ENCODE measurements at regions not wholly inside any gene's neighbourhood (a gene's known extent, or its start where the extent isn't known, plus 50 kb on each side); places are given as distances from the start of the nearest gene placed in this dataset.

DNA sequence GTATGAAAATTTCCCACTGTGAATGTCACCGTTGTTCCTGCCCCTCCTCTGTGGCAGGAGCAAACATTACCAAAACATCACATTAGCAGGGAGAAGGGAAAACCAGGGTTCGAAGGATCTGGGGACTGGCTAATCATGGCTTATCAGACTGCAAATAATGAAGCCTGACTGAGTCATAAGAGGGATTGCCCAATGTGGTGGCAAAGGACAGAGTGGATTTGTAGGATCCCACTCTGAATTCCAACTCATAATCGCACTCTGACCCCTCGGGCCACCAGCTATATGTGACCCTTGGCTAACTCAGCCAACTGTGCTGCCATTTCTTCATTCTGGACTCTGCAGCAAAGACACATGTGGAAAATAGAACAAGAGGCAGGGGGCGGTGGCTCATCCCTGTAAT is 347.3 kb upstream of the AUTS2 start:
- no peak overlapping the region for H3K4me3 ChIP-seq (ENCODE audit: low read length)
- no peaks in the 10 kb centered on the region for H3K36me3 ChIP-seq (ENCODE audit: low read depth, low read length)
- no peak overlapping the region for H3K27ac ChIP-seq (ENCODE audit: low read length)
- no peaks in the 10 kb centered on the region for H3F3A ChIP-seq (ENCODE audit: low read length, unreplicated experiment)
- no peaks in the 10 kb centered on the region for H3K9me2 ChIP-seq (replicated peaks; ENCODE audit: low read length)
- no peak overlapping the region for H2AFZ ChIP-seq (ENCODE audit: low read length)
- intact Hi-C loops (cut with micrococcal nuclease): no loop called here
- POLR2A ChIA-PET (ENCODE audit: unreplicated experiment): no interaction called here
- ATAC-seq (no peak), DNase-seq (no peak)
- H3K27me3 ChIP-seq (ENCODE audit: low read length): no peaks in the 10 kb centered on the region
- CTCF ChIA-PET: no interaction called here
- no peak overlapping the region for H3K4me2 ChIP-seq (ENCODE audit: low read length)
- no peaks in the 10 kb centered on the region for H3K9me3 ChIP-seq (ENCODE audit: low read length)
- no peak overlapping the region for H3K9ac ChIP-seq (ENCODE audit: low read length)
- no peaks in the 10 kb centered on the region for H3K4me1 ChIP-seq (ENCODE audit: insufficient read depth, low read length)
- TF ChIP-seq, protein P1, sequence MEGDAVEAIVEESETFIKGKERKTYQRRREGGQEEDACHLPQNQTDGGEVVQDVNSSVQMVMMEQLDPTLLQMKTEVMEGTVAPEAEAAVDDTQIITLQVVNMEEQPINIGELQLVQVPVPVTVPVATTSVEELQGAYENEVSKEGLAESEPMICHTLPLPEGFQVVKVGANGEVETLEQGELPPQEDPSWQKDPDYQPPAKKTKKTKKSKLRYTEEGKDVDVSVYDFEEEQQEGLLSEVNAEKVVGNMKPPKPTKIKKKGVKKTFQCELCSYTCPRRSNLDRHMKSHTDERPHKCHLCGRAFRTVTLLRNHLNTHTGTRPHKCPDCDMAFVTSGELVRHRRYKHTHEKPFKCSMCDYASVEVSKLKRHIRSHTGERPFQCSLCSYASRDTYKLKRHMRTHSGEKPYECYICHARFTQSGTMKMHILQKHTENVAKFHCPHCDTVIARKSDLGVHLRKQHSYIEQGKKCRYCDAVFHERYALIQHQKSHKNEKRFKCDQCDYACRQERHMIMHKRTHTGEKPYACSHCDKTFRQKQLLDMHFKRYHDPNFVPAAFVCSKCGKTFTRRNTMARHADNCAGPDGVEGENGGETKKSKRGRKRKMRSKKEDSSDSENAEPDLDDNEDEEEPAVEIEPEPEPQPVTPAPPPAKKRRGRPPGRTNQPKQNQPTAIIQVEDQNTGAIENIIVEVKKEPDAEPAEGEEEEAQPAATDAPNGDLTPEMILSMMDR (conservative IDR thresholded peaks at IDR 0.05; ENCODE audit: low read depth, low read length): no peak
- BruUV-seq (replicated peaks): no TSS peak
- no peaks in the 10 kb centered on the region for H3K79me2 ChIP-seq (ENCODE audit: low read length)
- H4K20me1 ChIP-seq (ENCODE audit: low read length): no peaks in the 10 kb centered on the region

DNA sequence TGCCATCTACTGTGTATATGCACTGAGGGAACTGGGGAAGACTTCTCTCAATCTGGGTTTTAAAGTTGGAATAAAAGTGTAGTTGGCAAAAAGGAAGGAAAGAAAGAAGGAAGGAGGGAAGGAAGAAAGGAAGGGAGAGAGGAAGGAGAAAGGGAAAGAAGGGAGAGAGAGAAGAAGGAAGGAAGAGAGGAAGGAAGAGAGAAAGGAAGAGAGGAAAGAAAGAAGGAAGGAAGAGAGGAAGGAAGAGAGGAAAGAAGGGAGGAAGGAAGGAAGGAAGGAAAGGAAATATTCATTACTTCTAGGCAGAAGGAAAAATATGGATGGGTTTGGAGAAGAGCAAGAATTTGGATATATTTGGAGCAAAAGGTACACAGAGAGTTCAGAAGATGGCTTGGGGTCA is 343.6 kb upstream of the AUTS2 start:
- H3K4me2 ChIP-seq (ENCODE audit: low read length): no peak overlapping the region
- H3K9me3 ChIP-seq (ENCODE audit: low read length): no peaks in the 10 kb centered on the region
- no peak overlapping the region for H3K27ac ChIP-seq (ENCODE audit: low read length)
- CTCF ChIA-PET: no interaction called here
- no peak overlapping the region for H3K4me3 ChIP-seq (ENCODE audit: low read length)
- intact Hi-C loops (cut with micrococcal nuclease): no loop called here
- H3K9me2 ChIP-seq (replicated peaks; ENCODE audit: low read length): no peaks in the 10 kb centered on the region
- TF ChIP-seq EZH2 (IDR thresholded peaks at IDR 0.05; ENCODE audit: low read length, unreplicated experiment): no peak
- TF ChIP-seq, protein P1 (conservative IDR thresholded peaks at IDR 0.05; ENCODE audit: low read depth, low read length): no peak
- no peaks in the 10 kb centered on the region for H3K4me1 ChIP-seq (ENCODE audit: insufficient read depth, low read length)
- H3K79me2 ChIP-seq (ENCODE audit: low read length): no peaks in the 10 kb centered on the region
- ATAC-seq (no peak), DNase-seq (no peak)
- H4K20me1 ChIP-seq (ENCODE audit: low read length): no peaks in the 10 kb centered on the region
- no peaks in the 10 kb centered on the region for H3F3A ChIP-seq (ENCODE audit: low read length, unreplicated experiment)
- H3K27me3 ChIP-seq (ENCODE audit: low read length): no peaks in the 10 kb centered on the region
- H3K36me3 ChIP-seq (ENCODE audit: low read depth, low read length): no peaks in the 10 kb centered on the region
- POLR2A ChIA-PET (ENCODE audit: unreplicated experiment): no interaction called here
- H3K9ac ChIP-seq (ENCODE audit: low read length): no peak overlapping the region
- no peak overlapping the region for H2AFZ ChIP-seq (ENCODE audit: low read length)
- no TSS peak for BruUV-seq (replicated peaks)

DNA sequence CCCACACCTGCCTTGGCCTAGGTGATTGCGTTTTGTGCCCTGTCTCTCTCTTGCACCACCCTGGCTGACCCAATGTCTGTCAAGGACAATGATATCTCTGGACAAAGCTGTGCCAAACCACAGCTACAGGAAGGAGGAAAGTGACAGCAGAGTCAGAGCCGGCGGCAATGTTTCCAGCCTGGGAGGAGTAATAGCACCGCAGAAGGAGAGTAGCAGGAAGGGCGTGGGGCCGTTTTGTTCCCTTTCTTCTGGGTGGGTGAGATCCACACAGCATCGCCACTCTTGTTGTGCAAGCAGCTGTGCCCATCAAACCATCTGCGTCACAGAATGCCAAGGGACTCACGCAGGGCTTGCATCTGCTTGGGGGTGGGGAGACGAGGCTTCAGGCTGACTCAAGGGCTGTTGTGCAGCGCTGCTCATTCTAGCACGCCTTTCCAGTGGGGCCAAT is 341.6 kb upstream of the AUTS2 start:
- H4K20me1 ChIP-seq (ENCODE audit: low read length): no peaks in the 10 kb centered on the region
- no peaks in the 10 kb centered on the region for H3F3A ChIP-seq (ENCODE audit: low read length, unreplicated experiment)
- no peak overlapping the region for H3K4me3 ChIP-seq (ENCODE audit: low read length)
- no peaks in the 10 kb centered on the region for H3K36me3 ChIP-seq (ENCODE audit: low read depth, low read length)
- DNase-seq (no peak), ATAC-seq (no peak)
- H2AFZ ChIP-seq (ENCODE audit: low read length): no peak overlapping the region
- no peaks in the 10 kb centered on the region for H3K79me2 ChIP-seq (ENCODE audit: low read length)
- H3K9ac ChIP-seq (ENCODE audit: low read length): no peak overlapping the region
- no peaks in the 10 kb centered on the region for H3K9me3 ChIP-seq (ENCODE audit: low read length)
- H3K27me3 ChIP-seq (ENCODE audit: low read length): no peaks in the 10 kb centered on the region
- no peak overlapping the region for H3K4me2 ChIP-seq (ENCODE audit: low read length)
- TF ChIP-seq EZH2 (IDR thresholded peaks at IDR 0.05; ENCODE audit: low read length, unreplicated experiment) (no peak), EZH2phosphoT487 (IDR thresholded peaks at IDR 0.05; ENCODE audit: borderline replicate concordance, low read length) (no peak)
- TF ChIP-seq, protein P1 (conservative IDR thresholded peaks at IDR 0.05; ENCODE audit: low read depth, low read length): no peak
- H3K9me2 ChIP-seq (replicated peaks; ENCODE audit: low read length): no peaks in the 10 kb centered on the region
- H3K27ac ChIP-seq (ENCODE audit: low read length): no peak overlapping the region
- intact Hi-C loops (cut with micrococcal nuclease): no loop called here
- no peaks in the 10 kb centered on the region for H3K4me1 ChIP-seq (ENCODE audit: insufficient read depth, low read length)
- CTCF ChIA-PET: no interaction called here
- POLR2A ChIA-PET (ENCODE audit: unreplicated experiment): no interaction called here
- no TSS peak for BruUV-seq (replicated peaks)
